BJ (cell line): ENCODE measurements at regions not wholly inside any gene's neighbourhood (a gene's known extent, or its start where the extent isn't known, plus 50 kb on each side); places are given as distances from the start of the nearest gene placed in this dataset.

ENCODE experiments used
- CTCF ChIA-PET: fragments of 350-600 bp; formaldehyde crosslinking; extraction: SDS; loops from one replicate; lab custom pipeline; 2021; ENCODE audit warnings: antibody characterized with exemption, inconsistent platforms; lab: Yijun Ruan, JAX
- POLR2A ChIA-PET: fragments of 300-600 bp; sonication (Branson Sonifier 250); formaldehyde crosslinking; extraction: SDS; loops from one replicate; lab custom pipeline; 2021; ENCODE audit warnings: antibody characterized with exemption; lab: Charles Lee
- DNase-seq: peaks from one replicate; pipeline ENCODE4 v3.0.0-alpha.2; 2011; ENCODE audit warnings: low read depth
- H3K27me3 ChIP-seq: 2 replicates; pipeline ENCODE4 v1.6.0; 2011; ENCODE audit warnings: low read length; ENCODE audit not compliant: control insufficient read depth, insufficient read depth
- H3K36me3 ChIP-seq: 2 replicates; pipeline ENCODE4 v1.5.1; 2011; ENCODE audit warnings: low read length; ENCODE audit not compliant: control insufficient read depth, insufficient read depth
- H3K4me3 ChIP-seq: 2 replicates; pipeline ENCODE4 v1.5.1; 2011; ENCODE audit warnings: low read depth, mild to moderate bottlenecking, control low read depth, low read length
- TF ChIP-seq, protein P1 (sequence below): IDR thresholded peaks from 2 replicates; pipeline ENCODE4 v1.5.1; 2011; ENCODE audit warnings: low read depth, mild to moderate bottlenecking, control low read depth, inconsistent platforms, low read length, moderate library complexity; ENCODE audit not compliant: insufficient read depth

DNA sequence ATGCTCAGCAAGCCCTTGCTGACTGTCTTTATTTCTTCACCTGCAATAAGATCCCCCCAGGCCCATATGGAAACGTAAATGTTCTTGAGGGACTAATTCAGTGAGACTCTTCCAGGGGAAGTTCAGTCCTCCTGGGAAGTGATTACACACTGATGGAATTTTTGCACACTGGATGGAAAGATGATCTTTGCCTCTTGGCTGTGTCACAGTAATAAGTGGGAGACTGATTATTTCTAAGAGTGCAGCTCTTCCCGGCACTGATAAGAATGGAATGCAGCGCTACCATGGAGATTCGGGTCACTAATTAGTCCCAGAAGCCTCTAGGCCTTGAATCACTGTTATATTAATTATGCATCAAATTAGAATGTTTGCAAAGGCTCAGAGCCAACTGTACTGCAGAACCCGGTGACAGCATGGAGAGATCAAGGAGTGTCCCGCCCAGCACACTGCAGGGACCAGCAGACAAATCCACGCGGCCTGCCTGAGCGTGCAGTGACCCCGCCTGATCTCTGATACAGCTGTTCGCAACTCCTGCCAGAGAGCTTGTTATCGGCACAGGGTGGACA lies 178.3 kb downstream of the SNX19 start:
- peak; percentile 86 for DNase-seq

DNA sequence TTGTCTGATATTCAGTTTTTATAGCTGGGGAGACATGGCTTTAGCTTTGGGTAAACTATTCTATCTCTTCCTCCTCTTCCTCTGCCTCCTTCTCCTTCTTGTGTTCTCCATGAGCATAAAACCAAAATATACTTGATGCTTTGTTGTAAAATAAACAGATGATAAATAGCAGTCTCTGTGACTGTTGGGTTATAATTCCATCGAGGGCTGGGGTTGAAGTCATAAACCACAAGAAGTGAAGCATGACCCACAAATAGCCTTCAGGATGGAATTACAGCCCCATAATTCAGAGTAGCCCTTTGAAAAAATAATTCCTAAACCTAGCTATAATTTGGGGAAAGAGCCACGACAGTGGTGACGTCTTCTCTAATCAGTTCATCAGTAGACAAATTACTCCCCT lies 177.7 kb downstream of the SNX19 start:
- peak; percentile 68 for DNase-seq

More for the DNA sequence above, 178.3 kb downstream of the SNX19 start:
- TF ChIP-seq, protein P1, sequence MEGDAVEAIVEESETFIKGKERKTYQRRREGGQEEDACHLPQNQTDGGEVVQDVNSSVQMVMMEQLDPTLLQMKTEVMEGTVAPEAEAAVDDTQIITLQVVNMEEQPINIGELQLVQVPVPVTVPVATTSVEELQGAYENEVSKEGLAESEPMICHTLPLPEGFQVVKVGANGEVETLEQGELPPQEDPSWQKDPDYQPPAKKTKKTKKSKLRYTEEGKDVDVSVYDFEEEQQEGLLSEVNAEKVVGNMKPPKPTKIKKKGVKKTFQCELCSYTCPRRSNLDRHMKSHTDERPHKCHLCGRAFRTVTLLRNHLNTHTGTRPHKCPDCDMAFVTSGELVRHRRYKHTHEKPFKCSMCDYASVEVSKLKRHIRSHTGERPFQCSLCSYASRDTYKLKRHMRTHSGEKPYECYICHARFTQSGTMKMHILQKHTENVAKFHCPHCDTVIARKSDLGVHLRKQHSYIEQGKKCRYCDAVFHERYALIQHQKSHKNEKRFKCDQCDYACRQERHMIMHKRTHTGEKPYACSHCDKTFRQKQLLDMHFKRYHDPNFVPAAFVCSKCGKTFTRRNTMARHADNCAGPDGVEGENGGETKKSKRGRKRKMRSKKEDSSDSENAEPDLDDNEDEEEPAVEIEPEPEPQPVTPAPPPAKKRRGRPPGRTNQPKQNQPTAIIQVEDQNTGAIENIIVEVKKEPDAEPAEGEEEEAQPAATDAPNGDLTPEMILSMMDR, result no peak
- H3K36me3 ChIP-seq, result no peaks in the 10 kb centered on the region
- peak overlapping the region; percentile 10; the same call in 1 of the 2 replicates for H3K4me3 ChIP-seq
- H3K27me3 ChIP-seq, result no peaks in the 10 kb centered on the region
- ChIA-PET CTCF (interaction anchor here (0.6 to 3.2 kb wide), 7 partner anchors 10 to 300 kb away, joined by 3 to 10 read pairs (median 4); no protein-coding TSS in a partner anchor), POLR2A (interaction anchor here (0.7 kb wide), 1 partner anchor 32 kb away, joined by 3 read pairs; no protein-coding TSS in a partner anchor)

DNA sequence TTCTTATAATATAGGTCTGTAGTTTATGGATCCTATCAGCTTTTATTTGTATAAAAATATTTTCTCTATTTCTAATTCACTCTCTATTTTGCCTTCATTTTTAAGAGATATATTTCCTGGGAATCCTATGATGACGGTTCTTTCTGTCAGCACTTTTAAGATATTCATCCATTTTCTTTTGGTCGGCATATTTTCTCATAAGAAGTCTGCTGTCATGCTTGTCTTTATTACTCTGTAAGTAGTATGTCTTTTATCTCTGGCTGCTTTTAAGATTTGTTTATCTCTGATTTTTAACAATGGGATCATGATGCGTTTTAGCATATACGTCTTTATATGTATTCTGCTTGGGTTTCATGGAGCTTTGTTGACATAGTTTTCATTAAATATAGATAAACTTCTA lies 175.5 kb downstream of the SNX19 start:
- Histone ChIP-seq H3K36me3 (no peaks in the 10 kb centered on the region), H3K27me3 (no peaks in the 10 kb centered on the region), H3K4me3 (no peak overlapping the region)
- POLR2A ChIA-PET, result no interaction called here
- no peak for DNase-seq
- TF ChIP-seq, protein P1, result no peak
- CTCF ChIA-PET, result no interaction called here

More for the DNA sequence above, 177.7 kb downstream of the SNX19 start:
- Histone ChIP-seq H3K36me3 (no peaks in the 10 kb centered on the region), H3K4me3 (peak overlapping the region; percentile 10; the same call in 1 of the 2 replicates), H3K27me3 (no peaks in the 10 kb centered on the region)
- CTCF ChIA-PET, result interaction anchor here (0.7 to 3.2 kb wide), 5 partner anchors 11 to 123 kb away, joined by 3 to 10 read pairs (median 5); no protein-coding TSS in a partner anchor
- TF ChIP-seq, protein P1, result no peak
- POLR2A ChIA-PET, result no interaction called here

DNA sequence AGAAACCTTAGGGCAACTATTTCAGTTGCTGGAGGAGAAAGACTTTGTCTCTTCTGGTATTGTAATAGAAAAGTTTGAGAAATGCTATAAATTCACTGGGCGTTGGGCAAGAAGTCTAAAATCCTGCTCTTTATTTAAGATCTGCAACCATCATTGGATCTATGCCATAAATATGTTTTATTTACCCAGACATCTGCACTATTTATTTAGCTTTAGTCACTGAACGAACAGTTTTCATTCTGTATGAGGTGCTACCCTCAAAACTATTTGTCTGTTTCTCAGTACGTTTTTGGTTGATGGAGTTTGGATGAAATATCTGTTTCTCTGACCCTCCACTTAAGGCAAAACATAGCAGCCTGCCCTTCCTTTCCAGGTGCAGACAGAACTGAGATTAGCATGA lies 171.5 kb downstream of the SNX19 start:
- TF ChIP-seq, protein P1, result no peak
- no peak for DNase-seq
- H3K36me3 ChIP-seq, result no peaks in the 10 kb centered on the region
- H3K4me3 ChIP-seq, result no peak overlapping the region
- POLR2A ChIA-PET, result no interaction called here
- CTCF ChIA-PET, result interaction anchor here (1.0 to 1.1 kb wide), 2 partner anchors 16 to 310 kb away, joined by 3 read pairs; no protein-coding TSS in a partner anchor
- no peaks in the 10 kb centered on the region for H3K27me3 ChIP-seq

DNA sequence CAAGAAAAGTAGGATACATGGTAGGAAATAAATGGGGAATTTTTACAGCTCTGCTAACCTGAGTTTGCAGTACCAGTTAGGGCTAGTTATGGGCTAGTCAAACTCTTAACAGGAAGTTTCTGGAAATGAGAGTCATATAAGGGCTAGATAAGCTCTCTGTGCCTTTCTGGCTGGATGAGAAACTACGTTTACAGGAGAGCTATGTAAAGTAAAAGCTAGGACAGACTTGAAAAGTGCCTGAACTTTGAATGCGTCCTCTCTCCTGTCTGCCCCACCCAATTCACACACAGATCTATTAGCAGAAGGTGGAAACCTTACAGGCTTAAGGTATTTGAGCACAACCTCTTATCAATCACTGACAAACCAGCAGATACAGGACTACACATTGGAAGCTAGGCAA lies 167.1 kb downstream of the SNX19 start:
- no peaks in the 10 kb centered on the region for H3K27me3 ChIP-seq
- no peak for DNase-seq
- no peaks in the 10 kb centered on the region for H3K36me3 ChIP-seq
- no peak overlapping the region for H3K4me3 ChIP-seq
- TF ChIP-seq, protein P1, result no peak
- ChIA-PET POLR2A (no interaction called here), CTCF (interaction anchor here (0.6 to 1.3 kb wide), 3 partner anchors 12 to 90 kb away, joined by 3 read pairs; no protein-coding TSS in a partner anchor)
